ENCODE measurements at regions not wholly inside any gene's neighbourhood (a gene's known extent, or its start where the extent isn't known, plus 50 kb on each side); places are given as distances from the start of the nearest gene placed in this dataset.

- no peak for DNase-seq
Observed at GRCh38 chr6:103113416-103113815, 1719.9 kb downstream of the GRIK2 start.

- no peak for DNase-seq
Observed at GRCh38 chr6:103107985-103108384, 1714.5 kb downstream of the GRIK2 start.

- DNase-seq, result no peak
Observed at GRCh38 chr6:103105686-103106085, 1712.2 kb downstream of the GRIK2 start.

GRCh38 chr6:103101267-103101666 lies 1707.8 kb downstream of the GRIK2 start:
- no peak for DNase-seq

- DNase-seq, result peak; percentile 3
Observed at GRCh38 chr6:103092414-103092813, 1698.9 kb downstream of the GRIK2 start.

GRCh38 chr6:103085801-103086200 lies 1692.3 kb downstream of the GRIK2 start:
- no peak for DNase-seq

GRCh38 chr6:103081876-103082630 lies 1688.5 kb downstream of the GRIK2 start:
- DNase-seq, result no peak

GRCh38 chr6:103081126-103081525 lies 1687.6 kb downstream of the GRIK2 start:
- no peak for DNase-seq

GRCh38 chr6:103080497-103080896 lies 1687.0 kb downstream of the GRIK2 start:
- no peak for DNase-seq

- no peak for DNase-seq
Observed at GRCh38 chr6:103079867-103080266, 1686.4 kb downstream of the GRIK2 start.

- no peak for DNase-seq
Observed at GRCh38 chr6:103062136-103062535, 1668.6 kb downstream of the GRIK2 start.

- DNase-seq, result no peak
Observed at GRCh38 chr6:103047567-103047966, 1654.1 kb downstream of the GRIK2 start.

- DNase-seq, result no peak
Observed at GRCh38 chr6:103042336-103042735, 1648.8 kb downstream of the GRIK2 start.

GRCh38 chr6:103036846-103037245 lies 1643.3 kb downstream of the GRIK2 start:
- no peak for DNase-seq

- no peak for DNase-seq
Observed at GRCh38 chr6:103027271-103027931, 1633.9 kb downstream of the GRIK2 start.

GRCh38 chr6:103018426-103018825 lies 1624.9 kb downstream of the GRIK2 start:
- DNase-seq, result no peak

GRCh38 chr6:103017878-103018277 lies 1624.4 kb downstream of the GRIK2 start:
- no peak for DNase-seq

GRCh38 chr6:103011605-103012004 lies 1618.1 kb downstream of the GRIK2 start:
- no peak for DNase-seq

- DNase-seq, result peak; percentile 0
Observed at GRCh38 chr6:103002282-103002681, 1608.8 kb downstream of the GRIK2 start.

- no peak for DNase-seq
Observed at GRCh38 chr6:103001724-103002123, 1608.2 kb downstream of the GRIK2 start.

GRCh38 chr6:103000688-103001087 lies 1607.2 kb downstream of the GRIK2 start:
- no peak for DNase-seq

GRCh38 chr6:102995491-102995890 lies 1602.0 kb downstream of the GRIK2 start:
- DNase-seq, result no peak

GRCh38 chr6:102994866-102995265 lies 1601.4 kb downstream of the GRIK2 start:
- DNase-seq, result no peak

- DNase-seq, result no peak
Observed at GRCh38 chr6:102986086-102986485, 1592.6 kb downstream of the GRIK2 start.

- DNase-seq, result no peak
Observed at GRCh38 chr6:102984357-102984756, 1590.8 kb downstream of the GRIK2 start.

Measured in hematopoietic multipotent progenitor cell treated with erythropoietin and hydrocortisone succinate and interleukin-3 and kit ligand, for 4 days (in vitro differentiated cells).